Sigmoid colon (tissue), 6 donors: ENCODE measurements at regions not wholly inside any gene's neighbourhood (a gene's known extent, or its start where the extent isn't known, plus 50 kb on each side); places are given as distances from the start of the nearest gene placed in this dataset.

ENCODE experiments used
- DNase-seq: peaks from one replicate; pipeline ENCODE4 v3.0.0-alpha.2; 2019
- H3K27ac ChIP-seq, 4 donors: fragments of 200-600 bp; sonication (generic); one replicate each; pipeline ENCODE4 v1.5.1; 2016 to 2019; ENCODE audit warnings: mild to moderate bottlenecking in 1 of 4
- H3K27me3 ChIP-seq, 3 donors: fragments of 200-600 bp; sonication (generic); one replicate each; pipeline ENCODE4 v1.5.1; 2019; ENCODE audit warnings: mild to moderate bottlenecking in 1 of 3
- H3K36me3 ChIP-seq, 4 donors: fragments of 200-600 bp; sonication (generic); one replicate each; pipeline ENCODE4 v1.5.1; 2016 to 2019
- H3K4me1 ChIP-seq, 4 donors: fragments of 200-600 bp; sonication (generic); one replicate each; pipeline ENCODE4 v1.5.1; 2017 to 2019
- H3K4me3 ChIP-seq, 4 donors: fragments of 200-600 bp; sonication (generic); one replicate each; pipeline ENCODE4 v1.5.1; 2017 to 2019; ENCODE audit warnings: mild to moderate bottlenecking in 2 of 4, moderate library complexity in 1 of 4
- H3K9me3 ChIP-seq, 4 donors: fragments of 200-600 bp in 3 of 4; sonication (generic) in 3 of 4; one replicate each; pipeline versions ENCODE4 v1.5.1 to v1.6.1; 2013 to 2019
- CTCF ChIP-seq, 4 experiments: fragments of 450-650 bp in 3 of 4; fragments of 200-600 bp in 1 of 4; IDR thresholded peaks; one replicate each; pipeline ENCODE4 v1.5.1; 2016 to 2019; ENCODE audit warnings: antibody characterized with exemption in 4 of 4, mild to moderate bottlenecking in 3 of 4, moderate library complexity in 2 of 4
- EP300 ChIP-seq, 4 donors: sonication (generic); formaldehyde crosslinking; IDR thresholded peaks; one replicate each; pipeline ENCODE4 v1.6.1; 2017; ENCODE audit warnings: antibody characterized with exemption in 4 of 4
- POLR2A ChIP-seq, 2 donors: fragments of 450-650 bp; IDR thresholded peaks; one replicate each; pipeline ENCODE4 v1.6.1; 2016; ENCODE audit warnings: antibody characterized with exemption in 2 of 2, mild to moderate bottlenecking in 2 of 2, moderate library complexity in 2 of 2
- POLR2AphosphoS5 ChIP-seq, 4 donors: sonication (generic); formaldehyde crosslinking; IDR thresholded peaks; one replicate each; pipeline ENCODE4 v1.6.1; 2017; ENCODE audit warnings: antibody characterized with exemption in 4 of 4
- WGBS, 2 donors: extraction: QIAGEN DNeasy Blood & Tissue Kit; methylation state at CpG; one replicate each; pipeline ENCODE4 v1.1.7; 2013; 5-methylcytosine and 5-hydroxymethylcytosine counted together
- intact Hi-C: fragments of 100-400 bp; cut with DNase I; formaldehyde crosslinking; loops from one replicate; pipeline ENCODE4 v1.15.1; 2023
- donor health status: healthy with polysubstance abuse.
- donor health status: healthy.

GRCh38 chr16:50422926-50423325 is 54.1 kb upstream of the BRD7 start:
- intact Hi-C loops, result no loop called here
- Histone ChIP-seq H3K9me3 (peaks cover 0 to 8% (median 0%) of the 10 kb centered on the region in 4 donors), H3K36me3 (no peaks in the 10 kb centered on the region), H3K27me3 (no peaks in the 10 kb centered on the region), H3K27ac (no peak overlapping the region), H3K4me1 (no peaks in the 10 kb centered on the region), H3K4me3 (no peak overlapping the region)
- DNase-seq, result no peak
- TF ChIP-seq CTCF (IDR thresholded peaks at IDR 0.05), result no peak
- TF ChIP-seq POLR2AphosphoS5 (IDR thresholded peaks at IDR 0.05), result no peak
- TF ChIP-seq POLR2A (IDR thresholded peaks at IDR 0.05), result no peak
- TF ChIP-seq EP300 (IDR thresholded peaks at IDR 0.05), result no peak
- 90 to 91% methylated on average over 1 of the region's 1 CpG for WGBS, 2 donors

GRCh38 chr16:50419116-50419515 is 50.3 kb upstream of the BRD7 start:
- H3K9me3 ChIP-seq, result peaks cover 0 to 24% (median 4%) of the 10 kb centered on the region in 4 donors
- no peak overlapping the region for H3K4me3 ChIP-seq
- no peaks in the 10 kb centered on the region for H3K36me3 ChIP-seq
- no peaks in the 10 kb centered on the region for H3K4me1 ChIP-seq
- H3K27ac ChIP-seq, result no peak overlapping the region
- no peak for DNase-seq
- intact Hi-C loops, result no loop called here
- TF ChIP-seq POLR2A (IDR thresholded peaks at IDR 0.05), result no peak
- no peak for TF ChIP-seq EP300 (IDR thresholded peaks at IDR 0.05)
- no peak for TF ChIP-seq CTCF (IDR thresholded peaks at IDR 0.05)
- TF ChIP-seq POLR2AphosphoS5 (IDR thresholded peaks at IDR 0.05), result no peak
- no peaks in the 10 kb centered on the region for H3K27me3 ChIP-seq
